ENCODE measurements at regions not wholly inside any gene's neighbourhood (a gene's known extent, or its start where the extent isn't known, plus 50 kb on each side); places are given as distances from the start of the nearest gene placed in this dataset.
"Not testable (repeated sequence)": the region's sequence is repeated elsewhere in the genome, so short reads cannot be mapped to it uniquely, and the experiment has no call there.

DNA sequence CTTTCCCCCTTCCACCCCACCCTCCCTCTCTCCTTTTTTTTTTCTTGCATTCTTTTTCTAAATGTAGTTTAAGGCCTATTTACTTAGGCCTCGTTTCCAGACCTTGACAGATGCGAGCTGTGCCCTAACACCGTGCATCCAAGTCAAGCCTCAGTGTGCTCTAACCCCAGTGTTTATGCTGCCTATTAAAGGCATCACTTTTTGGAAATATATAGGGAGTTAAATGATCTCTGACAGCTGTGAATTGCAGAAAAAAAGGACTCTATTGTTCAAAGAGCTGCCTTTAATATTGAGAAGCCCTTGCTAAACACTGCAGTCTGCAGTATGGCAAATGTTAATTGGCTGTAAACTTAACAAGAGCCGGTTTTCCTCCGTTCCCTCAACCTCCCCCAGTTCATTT, 270.4 kb upstream of the TUT7 start:
- no peak for TF ChIP-seq EZH2phosphoT487 (IDR thresholded peaks at IDR 0.05; ENCODE audit: borderline replicate concordance, low read length)
- TF ChIP-seq, protein P1, sequence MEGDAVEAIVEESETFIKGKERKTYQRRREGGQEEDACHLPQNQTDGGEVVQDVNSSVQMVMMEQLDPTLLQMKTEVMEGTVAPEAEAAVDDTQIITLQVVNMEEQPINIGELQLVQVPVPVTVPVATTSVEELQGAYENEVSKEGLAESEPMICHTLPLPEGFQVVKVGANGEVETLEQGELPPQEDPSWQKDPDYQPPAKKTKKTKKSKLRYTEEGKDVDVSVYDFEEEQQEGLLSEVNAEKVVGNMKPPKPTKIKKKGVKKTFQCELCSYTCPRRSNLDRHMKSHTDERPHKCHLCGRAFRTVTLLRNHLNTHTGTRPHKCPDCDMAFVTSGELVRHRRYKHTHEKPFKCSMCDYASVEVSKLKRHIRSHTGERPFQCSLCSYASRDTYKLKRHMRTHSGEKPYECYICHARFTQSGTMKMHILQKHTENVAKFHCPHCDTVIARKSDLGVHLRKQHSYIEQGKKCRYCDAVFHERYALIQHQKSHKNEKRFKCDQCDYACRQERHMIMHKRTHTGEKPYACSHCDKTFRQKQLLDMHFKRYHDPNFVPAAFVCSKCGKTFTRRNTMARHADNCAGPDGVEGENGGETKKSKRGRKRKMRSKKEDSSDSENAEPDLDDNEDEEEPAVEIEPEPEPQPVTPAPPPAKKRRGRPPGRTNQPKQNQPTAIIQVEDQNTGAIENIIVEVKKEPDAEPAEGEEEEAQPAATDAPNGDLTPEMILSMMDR (IDR thresholded peaks at IDR 0.05; ENCODE audit: low read depth, low read length, poor library complexity, severe bottlenecking): no peak
- Histone ChIP-seq H3K4me2 (ENCODE audit: low read length) (no peak overlapping the region), H3K27me3 (ENCODE audit: control insufficient read depth, low read length) (no peaks in the 10 kb centered on the region), H3K36me3 (ENCODE audit: control insufficient read depth, low read length) (no peaks in the 10 kb centered on the region), H3K4me1 (ENCODE audit: control insufficient read depth, low read length) (no peaks in the 10 kb centered on the region), H3K9me3 (ENCODE audit: control insufficient read depth, insufficient read depth, low read length) (no peaks in the 10 kb centered on the region), H3K9me2 (replicated peaks; ENCODE audit: control insufficient read depth, low read length) (no peaks in the 10 kb centered on the region), H3K79me2 (ENCODE audit: control insufficient read depth, low read length) (no peaks in the 10 kb centered on the region), H4K20me1 (ENCODE audit: control insufficient read depth, insufficient read depth, low read depth, low read length) (no peaks in the 10 kb centered on the region), H3K27ac (ENCODE audit: low read depth, low read length) (no peak overlapping the region), H3K4me3 (ENCODE audit: low read length) (no peak overlapping the region), H3F3A (ENCODE audit: control insufficient read depth, insufficient read depth) (no peaks in the 10 kb centered on the region)

DNA sequence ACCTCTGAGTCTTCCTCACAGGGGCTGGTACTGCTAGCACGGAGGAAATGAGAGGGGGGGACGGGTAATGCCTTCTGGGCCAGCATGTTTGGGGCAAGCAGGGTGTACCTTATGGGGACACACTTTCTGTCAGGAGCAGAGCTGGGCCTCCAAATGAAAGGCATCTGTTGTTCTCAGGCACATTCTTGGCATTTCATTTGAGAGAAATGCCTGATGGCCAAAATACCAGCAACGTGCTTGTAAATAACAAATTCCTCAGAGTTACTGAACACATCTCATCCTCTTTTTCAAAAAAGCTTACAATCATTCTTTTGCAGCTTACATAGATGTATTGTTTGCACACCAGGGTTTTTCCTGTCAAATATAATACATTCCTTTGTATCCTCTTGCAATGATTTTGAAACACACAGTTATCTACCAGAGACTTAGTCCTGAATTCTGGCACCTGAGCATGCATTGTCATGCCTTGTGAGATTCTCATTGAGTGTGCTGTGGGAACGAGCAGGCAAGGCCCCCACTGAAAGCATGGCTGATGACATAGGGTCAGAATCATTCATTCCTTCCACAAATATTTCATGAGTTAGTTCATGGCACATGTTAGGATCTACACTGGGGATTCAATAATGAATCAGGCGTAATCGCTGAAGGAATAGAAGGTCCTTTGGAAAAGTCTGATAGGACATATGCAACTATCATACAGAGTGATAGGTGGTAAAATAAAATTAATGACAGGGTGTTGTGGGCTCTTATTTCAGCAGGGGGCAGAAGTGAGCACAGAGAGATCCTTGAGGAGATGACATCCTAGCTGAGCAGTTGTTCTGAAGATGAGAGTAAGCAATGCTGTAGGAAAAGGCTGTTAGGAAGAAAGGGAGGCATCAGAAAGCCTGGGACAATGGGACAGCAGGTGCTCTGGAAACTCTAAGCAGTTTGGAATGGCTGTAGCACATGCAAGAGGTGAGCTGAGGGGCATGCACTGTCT, 260.9 kb upstream of the TUT7 start:
- Histone ChIP-seq H3K27ac (ENCODE audit: low read depth, low read length) (no peak overlapping the region), H3K9me3 (ENCODE audit: control insufficient read depth, insufficient read depth, low read length) (no peaks in the 10 kb centered on the region), H3K4me2 (ENCODE audit: low read length) (no peak overlapping the region), H3K4me1 (ENCODE audit: control insufficient read depth, low read length) (no peaks in the 10 kb centered on the region), H3K4me3 (ENCODE audit: low read length) (no peak overlapping the region), H3K9me2 (replicated peaks; ENCODE audit: control insufficient read depth, low read length) (no peaks in the 10 kb centered on the region), H3K36me3 (ENCODE audit: control insufficient read depth, low read length) (no peaks in the 10 kb centered on the region), H4K20me1 (ENCODE audit: control insufficient read depth, insufficient read depth, low read depth, low read length) (no peaks in the 10 kb centered on the region), H3F3A (ENCODE audit: control insufficient read depth, insufficient read depth) (no peaks in the 10 kb centered on the region), H3K79me2 (ENCODE audit: control insufficient read depth, low read length) (no peaks in the 10 kb centered on the region), H3K27me3 (ENCODE audit: control insufficient read depth, low read length) (peaks cover 3% of the 10 kb centered on the region; the same call in 1 of the 2 replicates)
- TF ChIP-seq, protein P1 (IDR thresholded peaks at IDR 0.05; ENCODE audit: low read depth, low read length, poor library complexity, severe bottlenecking): peak; percentile 59
- no peak for TF ChIP-seq EZH2phosphoT487 (IDR thresholded peaks at IDR 0.05; ENCODE audit: borderline replicate concordance, low read length)

DNA sequence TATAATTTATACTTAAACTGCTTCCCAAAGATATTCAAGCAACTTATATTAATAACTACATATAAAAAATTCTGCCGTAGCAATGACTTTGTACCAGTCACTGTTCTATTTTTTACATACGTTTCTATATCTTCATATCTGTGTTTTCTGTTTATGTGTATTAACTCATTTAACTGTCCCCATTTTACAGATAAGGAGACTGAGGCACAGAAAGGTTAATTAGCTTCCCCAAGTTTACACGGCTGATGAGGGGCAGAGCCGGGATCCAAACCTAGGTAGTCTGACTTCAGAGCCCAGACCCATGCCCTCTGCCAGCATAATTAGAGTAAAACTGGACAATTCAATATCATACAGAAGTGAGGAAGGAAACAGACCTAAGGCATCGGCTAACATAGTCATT, 259.7 kb upstream of the TUT7 start:
- H3K79me2 ChIP-seq (ENCODE audit: control insufficient read depth, low read length): no peaks in the 10 kb centered on the region
- H3K36me3 ChIP-seq (ENCODE audit: control insufficient read depth, low read length): no peaks in the 10 kb centered on the region
- no peak overlapping the region for H3K4me2 ChIP-seq (ENCODE audit: low read length)
- no peaks in the 10 kb centered on the region for H3K9me2 ChIP-seq (replicated peaks; ENCODE audit: control insufficient read depth, low read length)
- no peak overlapping the region for H3K27ac ChIP-seq (ENCODE audit: low read depth, low read length)
- H3K27me3 ChIP-seq (ENCODE audit: control insufficient read depth, low read length): no peaks in the 10 kb centered on the region
- no peaks in the 10 kb centered on the region for H3F3A ChIP-seq (ENCODE audit: control insufficient read depth, insufficient read depth)
- no peak overlapping the region for H3K4me3 ChIP-seq (ENCODE audit: low read length)
- no peaks in the 10 kb centered on the region for H4K20me1 ChIP-seq (ENCODE audit: control insufficient read depth, insufficient read depth, low read depth, low read length)
- no peaks in the 10 kb centered on the region for H3K9me3 ChIP-seq (ENCODE audit: control insufficient read depth, insufficient read depth, low read length)
- TF ChIP-seq EZH2phosphoT487 (IDR thresholded peaks at IDR 0.05; ENCODE audit: borderline replicate concordance, low read length): no peak
- TF ChIP-seq, protein P1 (IDR thresholded peaks at IDR 0.05; ENCODE audit: low read depth, low read length, poor library complexity, severe bottlenecking): no peak
- no peaks in the 10 kb centered on the region for H3K4me1 ChIP-seq (ENCODE audit: control insufficient read depth, low read length)

DNA sequence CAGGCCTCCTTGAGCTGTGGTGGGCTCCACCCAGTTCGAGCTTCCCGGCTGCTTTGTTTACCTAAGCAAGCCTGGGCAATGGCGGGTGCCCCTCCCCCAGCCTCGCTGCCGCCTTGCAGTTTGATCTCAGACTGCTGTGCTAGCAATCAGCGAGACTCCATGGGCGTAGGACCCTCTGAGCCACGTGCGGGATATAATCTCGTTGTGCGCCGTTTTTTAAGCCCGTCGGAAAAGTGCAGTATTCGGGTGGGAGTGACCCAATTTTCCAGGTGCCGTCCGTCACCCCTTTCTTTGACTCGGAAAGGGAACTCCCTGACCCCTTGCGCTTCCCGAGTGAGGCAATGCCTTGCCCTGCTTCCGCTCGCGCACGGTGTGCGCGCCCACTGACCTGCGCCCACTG, 257.3 kb upstream of the TUT7 start:
- not testable (repeated sequence) for H3K4me3 ChIP-seq (ENCODE audit: low read length); H3K27me3 ChIP-seq (ENCODE audit: control insufficient read depth, low read length); H3K4me1 ChIP-seq (ENCODE audit: control insufficient read depth, low read length); H4K20me1 ChIP-seq (ENCODE audit: control insufficient read depth, insufficient read depth, low read depth, low read length); H3K79me2 ChIP-seq (ENCODE audit: control insufficient read depth, low read length); H3F3A ChIP-seq (ENCODE audit: control insufficient read depth, insufficient read depth); H3K9me3 ChIP-seq (ENCODE audit: control insufficient read depth, insufficient read depth, low read length); H3K9me2 ChIP-seq (replicated peaks; ENCODE audit: control insufficient read depth, low read length); H3K27ac ChIP-seq (ENCODE audit: low read depth, low read length); H3K4me2 ChIP-seq (ENCODE audit: low read length); H3K36me3 ChIP-seq (ENCODE audit: control insufficient read depth, low read length)

All from DOHH2 (cell line).